OCI-LY1 (cell line): ENCODE measurements at regions not wholly inside any gene's neighbourhood (a gene's known extent, or its start where the extent isn't known, plus 50 kb on each side); places are given as distances from the start of the nearest gene placed in this dataset.

Experiments
- H2AFZ ChIP-seq: fragments of 200-600 bp; sonication (generic), shearing (Covaris generic); 2 replicates; pipeline ENCODE4 v1.6.0; 2014; ENCODE audit warnings: antibody characterized with exemption, mild to moderate bottlenecking, low read length
- H3F3A ChIP-seq: fragments of 200-600 bp; sonication (generic), shearing (Covaris generic); 2 replicates; pipeline ENCODE4 v1.6.0; 2014; ENCODE audit warnings: mild to moderate bottlenecking, antibody characterized with exemption, low read length, moderate library complexity; ENCODE audit not compliant: insufficient read depth
- H3K27ac ChIP-seq: fragments of 200-600 bp; sonication (generic); 2 replicates; pipeline ENCODE4 v1.5.1; 2014; ENCODE audit warnings: low read length, mixed run types, mild to moderate bottlenecking, low read depth; ENCODE audit not compliant: poor library complexity, severe bottlenecking
- H3K27me3 ChIP-seq: fragments of 200-600 bp; sonication (generic); 2 replicates; pipeline ENCODE4 v1.6.0; 2014; ENCODE audit warnings: antibody characterized with exemption, mild to moderate bottlenecking, low read length, moderate library complexity; ENCODE audit not compliant: insufficient read depth
- H3K36me3 ChIP-seq: fragments of 200-600 bp; sonication (generic); 2 replicates; pipeline ENCODE4 v1.6.1; 2014; ENCODE audit warnings: mild to moderate bottlenecking, antibody characterized with exemption, low read length, moderate library complexity, mixed read lengths; ENCODE audit not compliant: insufficient read depth
- H3K4me1 ChIP-seq: fragments of 200-600 bp; sonication (generic); 2 replicates; pipeline ENCODE4 v1.5.1; 2014; ENCODE audit warnings: mild to moderate bottlenecking, low read length, moderate library complexity; ENCODE audit not compliant: insufficient read depth, severe bottlenecking
- H3K4me2 ChIP-seq: fragments of 200-600 bp; sonication (generic), shearing (Covaris generic); 2 replicates; pipeline ENCODE4 v1.6.1; 2014; ENCODE audit warnings: low read length
- H3K4me3 ChIP-seq: fragments of 200-600 bp; sonication (generic); 2 replicates; pipeline ENCODE4 v1.5.1; 2014; ENCODE audit warnings: low read length, low read depth, mild to moderate bottlenecking, mixed read lengths; ENCODE audit not compliant: poor library complexity, severe bottlenecking
- H3K79me2 ChIP-seq: fragments of 200-600 bp; shearing (Covaris generic); 2 replicates; pipeline ENCODE4 v1.6.1; 2016; ENCODE audit warnings: mixed run types, low read length, mixed read lengths; ENCODE audit not compliant: insufficient read depth
- H3K9ac ChIP-seq: fragments of 200-600 bp; sonication (generic), shearing (Covaris generic); 2 replicates; pipeline ENCODE4 v1.6.1; 2014; ENCODE audit warnings: mild to moderate bottlenecking, low read length, mixed read lengths
- H3K9me2 ChIP-seq: fragments of 200-600 bp; sonication (generic), shearing (Covaris generic); 2 replicates; pipeline ENCODE4 v1.6.1; 2014; ENCODE audit warnings: low read depth, mild to moderate bottlenecking, low read length, mixed read lengths
- H3K9me3 ChIP-seq: fragments of 200-600 bp; shearing (Covaris generic); 2 replicates; pipeline ENCODE4 v1.6.1; 2014; ENCODE audit warnings: low read length, mixed read lengths
- H4K20me1 ChIP-seq: fragments of 200-600 bp; sonication (generic), shearing (Covaris generic); 2 replicates; pipeline ENCODE4 v1.6.0; 2016; ENCODE audit warnings: mild to moderate bottlenecking, low read length; ENCODE audit not compliant: insufficient read depth
- CTCF ChIP-seq: fragments of 200-600 bp; sonication (generic), shearing (Covaris generic); IDR thresholded peaks from 2 replicates; pipeline ENCODE4 v1.5.1; 2017; ENCODE audit warnings: mild to moderate bottlenecking, antibody characterized with exemption, low read length, moderate library complexity, mixed read lengths
- EZH2 ChIP-seq: fragments of 200-600 bp; sonication (generic), shearing (Covaris generic); IDR thresholded peaks from 2 replicates; pipeline ENCODE4 v1.8.0; 2017; ENCODE audit warnings: borderline replicate concordance, mixed run types, mild to moderate bottlenecking, antibody characterized with exemption, low read length, moderate library complexity, mixed read lengths

- Histone ChIP-seq H3K9me3 (no peaks in the 10 kb centered on the region), H3F3A (no peaks in the 10 kb centered on the region), H3K4me3 (no peak overlapping the region), H3K4me2 (no peak overlapping the region), H3K27me3 (no peaks in the 10 kb centered on the region), H3K9ac (no peak overlapping the region), H3K79me2 (no peaks in the 10 kb centered on the region), H3K36me3 (no peaks in the 10 kb centered on the region), H3K9me2 (no peaks in the 10 kb centered on the region), H2AFZ (no peak overlapping the region), H3K4me1 (no peaks in the 10 kb centered on the region), H4K20me1 (no peaks in the 10 kb centered on the region), H3K27ac (no peak overlapping the region)
- TF ChIP-seq CTCF (no peak), EZH2 (no peak)
These were observed 76.1 kb downstream of the DHRS2 start for GRCh38 chr14:23712287-23712686.

- no peak for TF ChIP-seq CTCF
- no peak for TF ChIP-seq EZH2
- Histone ChIP-seq H3K9me3 (no peaks in the 10 kb centered on the region), H3K4me1 (no peaks in the 10 kb centered on the region), H3K27ac (no peak overlapping the region), H3K9ac (no peak overlapping the region), H3K79me2 (no peaks in the 10 kb centered on the region), H4K20me1 (no peaks in the 10 kb centered on the region), H3K9me2 (no peaks in the 10 kb centered on the region), H3F3A (no peaks in the 10 kb centered on the region), H3K27me3 (0 out of 2 replicates have a peak, but pooled peaks cover 3% of the 10 kb centered on the region), H3K4me2 (no peak overlapping the region), H3K36me3 (no peaks in the 10 kb centered on the region), H3K4me3 (no peak overlapping the region), H2AFZ (no peak overlapping the region)
These were observed 83.2 kb downstream of the DHRS2 start for GRCh38 chr14:23719225-23719985.

GRCh38 chr14:23722675-23723074 lies 86.5 kb downstream of the DHRS2 start:
- no peaks in the 10 kb centered on the region for H3K79me2 ChIP-seq
- no peaks in the 10 kb centered on the region for H4K20me1 ChIP-seq
- H2AFZ ChIP-seq = no peak overlapping the region

More at GRCh38 chr14:23722675-23723074, 86.5 kb downstream of the DHRS2 start:
- no peaks in the 10 kb centered on the region for H3K36me3 ChIP-seq
- no peaks in the 10 kb centered on the region for H3K9me2 ChIP-seq
- no peaks in the 10 kb centered on the region for H3K4me1 ChIP-seq
- H3K9ac ChIP-seq = no peak overlapping the region
- no peaks in the 10 kb centered on the region for H3K9me3 ChIP-seq
- no peaks in the 10 kb centered on the region for H3F3A ChIP-seq
- H3K4me3 ChIP-seq = no peak overlapping the region
- TF ChIP-seq EZH2 (no peak), CTCF (no peak)
- H3K4me2 ChIP-seq = no peak overlapping the region
- no peak overlapping the region for H3K27ac ChIP-seq
- H3K27me3 ChIP-seq = 0 out of 2 replicates have a peak, but pooled peaks cover 3% of the 10 kb centered on the region
